Brain microvascular endothelial cell (primary cell): ENCODE measurements at regions not wholly inside any gene's neighbourhood (a gene's known extent, or its start where the extent isn't known, plus 50 kb on each side); places are given as distances from the start of the nearest gene placed in this dataset.

ENCODE experiments used
- DNase-seq: peaks from one replicate; pipeline ENCODE4 v3.0.0-alpha.2; 2020
- H3K27ac ChIP-seq: fragments of 250-450 bp; sonication (Bioruptor Pico); 2 replicates; pipeline ENCODE4 v1.5.1; 2020; ENCODE audit warnings: mild to moderate bottlenecking, moderate library complexity
- H3K27me3 ChIP-seq: fragments of 250-450 bp; sonication (Bioruptor Pico); replicated peaks from 2 replicates; pipeline ENCODE4 v1.5.1; 2020; ENCODE audit warnings: mild to moderate bottlenecking
- H3K36me3 ChIP-seq: fragments of 250-450 bp; sonication (Bioruptor Pico); replicated peaks from 2 replicates; pipeline ENCODE4 v1.5.1; 2020; ENCODE audit warnings: mild to moderate bottlenecking
- H3K4me3 ChIP-seq: 2 replicates; pipeline ENCODE4 v1.5.1; 2011; ENCODE audit warnings: low read depth, mild to moderate bottlenecking, control low read depth, low read length, moderate library complexity
- in situ Hi-C: cut with HindIII; loops from 2 replicates; pipeline ENCODE4 v1.10.0; 2017; ENCODE audit warnings: low sequenced_read_pairs, low pct_ligation_motif_present
- TF ChIP-seq, protein P1 (sequence below): IDR thresholded peaks from 2 replicates; pipeline ENCODE4 v1.5.1; 2011; ENCODE audit warnings: low read depth, mild to moderate bottlenecking, moderate library complexity, low read length, control low read depth, inconsistent platforms; ENCODE audit errors: missing control alignments

DNA sequence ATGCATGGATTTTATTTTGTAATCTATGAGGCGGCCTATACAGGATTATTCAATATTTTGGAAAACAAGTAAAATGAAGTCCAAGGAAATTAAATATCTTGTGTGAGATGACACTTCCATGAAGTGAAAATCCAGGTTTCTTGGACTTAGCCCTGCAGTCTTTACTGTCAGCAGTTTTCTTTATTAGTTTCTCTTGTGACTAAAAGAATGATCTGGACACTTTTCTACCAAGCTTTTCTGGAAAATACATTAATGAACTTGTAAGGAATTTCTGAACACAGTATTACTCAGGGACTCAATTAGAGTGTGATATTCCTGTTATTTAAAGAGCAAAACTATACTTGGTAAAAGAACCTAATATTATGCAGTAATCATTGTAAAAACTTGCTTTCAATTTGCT lies 610.4 kb upstream of the SLC8A1 start:
- DNase-seq, result no peak
- in situ Hi-C loops, result no loop called here
- TF ChIP-seq, protein P1, sequence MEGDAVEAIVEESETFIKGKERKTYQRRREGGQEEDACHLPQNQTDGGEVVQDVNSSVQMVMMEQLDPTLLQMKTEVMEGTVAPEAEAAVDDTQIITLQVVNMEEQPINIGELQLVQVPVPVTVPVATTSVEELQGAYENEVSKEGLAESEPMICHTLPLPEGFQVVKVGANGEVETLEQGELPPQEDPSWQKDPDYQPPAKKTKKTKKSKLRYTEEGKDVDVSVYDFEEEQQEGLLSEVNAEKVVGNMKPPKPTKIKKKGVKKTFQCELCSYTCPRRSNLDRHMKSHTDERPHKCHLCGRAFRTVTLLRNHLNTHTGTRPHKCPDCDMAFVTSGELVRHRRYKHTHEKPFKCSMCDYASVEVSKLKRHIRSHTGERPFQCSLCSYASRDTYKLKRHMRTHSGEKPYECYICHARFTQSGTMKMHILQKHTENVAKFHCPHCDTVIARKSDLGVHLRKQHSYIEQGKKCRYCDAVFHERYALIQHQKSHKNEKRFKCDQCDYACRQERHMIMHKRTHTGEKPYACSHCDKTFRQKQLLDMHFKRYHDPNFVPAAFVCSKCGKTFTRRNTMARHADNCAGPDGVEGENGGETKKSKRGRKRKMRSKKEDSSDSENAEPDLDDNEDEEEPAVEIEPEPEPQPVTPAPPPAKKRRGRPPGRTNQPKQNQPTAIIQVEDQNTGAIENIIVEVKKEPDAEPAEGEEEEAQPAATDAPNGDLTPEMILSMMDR, result no peak
- Histone ChIP-seq H3K27me3 (no peaks in the 10 kb centered on the region), H3K27ac (no peak overlapping the region), H3K36me3 (no peaks in the 10 kb centered on the region), H3K4me3 (no peak overlapping the region)

DNA sequence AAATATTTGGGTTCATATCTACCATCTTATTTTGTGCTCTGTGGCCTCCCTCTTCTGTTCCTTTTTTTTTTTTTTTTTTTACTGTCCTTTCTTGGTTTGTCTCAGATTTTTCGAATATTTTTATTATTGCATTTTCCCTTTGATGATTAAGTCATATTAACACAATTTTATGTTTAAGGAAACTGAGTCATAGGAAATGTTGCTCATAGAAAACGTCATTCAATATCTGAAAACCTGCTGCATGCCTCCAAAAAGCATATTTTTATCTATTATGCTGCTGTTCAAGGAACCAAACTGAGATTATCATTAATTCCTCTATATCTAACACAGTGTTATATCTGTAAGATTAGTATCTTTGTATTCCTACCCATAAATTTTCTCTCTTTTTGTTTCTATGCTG lies 614.3 kb upstream of the SLC8A1 start:
- TF ChIP-seq, protein P1, result no peak
- no peaks in the 10 kb centered on the region for H3K27me3 ChIP-seq
- no peak overlapping the region for H3K4me3 ChIP-seq
- H3K27ac ChIP-seq, result no peak overlapping the region
- no peak for DNase-seq
- H3K36me3 ChIP-seq, result no peaks in the 10 kb centered on the region
- in situ Hi-C loops, result no loop called here

DNA sequence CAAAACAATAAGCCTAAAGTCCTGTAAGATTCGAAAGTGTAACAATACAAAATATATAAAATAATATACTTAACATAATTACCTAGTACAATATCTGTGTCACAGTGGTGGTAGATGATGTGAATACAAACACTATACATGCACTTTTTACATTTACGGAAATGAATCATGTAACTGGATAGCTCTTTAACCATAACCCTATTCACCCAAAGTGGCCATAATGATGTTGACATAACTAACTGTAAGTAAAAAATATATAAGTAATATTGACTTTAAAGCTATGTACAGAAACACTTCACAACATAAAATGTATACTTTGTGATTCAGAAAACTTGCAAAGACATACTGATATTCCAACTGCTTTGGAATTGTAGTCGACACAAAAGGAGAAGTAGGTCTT lies 616.9 kb upstream of the SLC8A1 start:
- TF ChIP-seq, protein P1, result no peak
- Histone ChIP-seq H3K36me3 (no peaks in the 10 kb centered on the region), H3K27ac (no peak overlapping the region), H3K27me3 (no peaks in the 10 kb centered on the region), H3K4me3 (no peak overlapping the region)
- in situ Hi-C loops, result no loop called here
- DNase-seq, result no peak

DNA sequence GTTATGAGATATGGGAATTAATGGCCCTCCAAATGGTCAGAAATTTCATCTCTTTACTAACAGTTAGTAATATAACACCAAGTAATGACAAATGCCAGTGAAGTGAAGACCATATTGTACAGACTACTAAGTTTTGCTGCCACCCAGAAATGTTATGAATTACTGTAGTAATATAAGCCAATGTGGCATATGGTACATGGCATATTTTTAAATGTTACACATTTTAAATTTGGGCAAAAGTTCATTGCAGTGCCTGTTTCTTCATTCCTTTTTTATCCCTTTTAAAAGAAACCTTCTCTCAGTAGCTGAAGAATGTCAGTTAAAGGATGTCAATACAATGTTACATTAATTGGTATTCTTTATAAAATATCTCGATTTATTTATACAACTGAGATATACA lies 626.5 kb upstream of the SLC8A1 start:
- Histone ChIP-seq H3K4me3 (no peak overlapping the region), H3K27me3 (no peaks in the 10 kb centered on the region), H3K36me3 (no peaks in the 10 kb centered on the region), H3K27ac (no peak overlapping the region)
- no peak for DNase-seq
- TF ChIP-seq, protein P1, result no peak
- in situ Hi-C loops, result no loop called here

DNA sequence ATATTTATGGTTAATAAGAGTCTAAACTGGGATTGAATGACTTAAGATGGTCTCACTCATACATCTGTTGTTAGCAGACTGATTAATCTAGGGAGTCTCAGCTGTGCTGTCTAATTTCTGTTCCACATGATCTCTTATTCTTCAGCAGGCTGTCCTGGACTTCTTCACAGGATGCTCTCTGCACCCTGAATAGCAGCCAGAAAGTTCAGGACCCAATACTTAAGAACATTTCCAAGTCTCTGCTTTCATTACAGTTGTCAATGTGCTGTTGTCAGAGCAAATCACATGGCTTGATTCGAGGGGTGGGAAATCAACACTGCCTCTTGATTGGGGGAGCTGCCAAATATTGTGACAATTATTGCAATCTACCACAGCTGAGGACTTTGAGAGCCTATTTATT lies 627.1 kb upstream of the SLC8A1 start:
- TF ChIP-seq, protein P1, result no peak
- Histone ChIP-seq H3K27ac (no peak overlapping the region), H3K27me3 (no peaks in the 10 kb centered on the region), H3K36me3 (no peaks in the 10 kb centered on the region), H3K4me3 (no peak overlapping the region)
- DNase-seq, result no peak
- in situ Hi-C loops, result no loop called here

DNA sequence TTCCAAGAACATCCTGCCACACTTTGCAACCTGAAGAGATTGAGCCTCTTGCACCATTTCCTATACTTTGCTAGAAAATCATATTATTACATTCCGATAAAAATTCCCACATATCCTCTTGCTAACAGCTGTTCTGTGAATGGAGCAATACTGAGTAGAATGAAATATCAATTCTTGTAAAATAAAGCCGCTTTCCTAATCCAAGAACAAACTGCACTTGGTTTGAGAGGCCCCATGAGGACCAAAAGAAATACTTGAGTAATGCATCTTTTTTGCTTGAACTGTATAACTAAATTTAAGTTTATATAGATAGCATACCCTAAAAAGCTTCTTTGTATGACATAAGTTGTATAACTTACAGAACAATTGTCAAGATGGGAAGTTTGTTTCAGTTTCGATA lies 632.4 kb upstream of the SLC8A1 start:
- no peak for DNase-seq
- Histone ChIP-seq H3K36me3 (no peaks in the 10 kb centered on the region), H3K4me3 (no peak overlapping the region), H3K27ac (no peak overlapping the region), H3K27me3 (no peaks in the 10 kb centered on the region)
- in situ Hi-C loops, result no loop called here
- TF ChIP-seq, protein P1, result no peak
